ENCODE measurements at regions not wholly inside any gene's neighbourhood (a gene's known extent, or its start where the extent isn't known, plus 50 kb on each side); places are given as distances from the start of the nearest gene placed in this dataset.
"Not testable (repeated sequence)": the region's sequence is repeated elsewhere in the genome, so short reads cannot be mapped to it uniquely, and the experiment has no call there.

- no peak for DNase-seq
These were observed 132.6 kb downstream of the CUL2 start for GRCh38 chr10:34957531-34957930.

GRCh38 chr10:34956756-34957155, 133.4 kb downstream of the CUL2 start:
- no peak for DNase-seq

GRCh38 chr10:34955391-34955790, 134.8 kb downstream of the CUL2 start:
- DNase-seq: no peak

GRCh38 chr10:34954142-34954541, 136.0 kb downstream of the CUL2 start:
- DNase-seq: peak; percentile 20

GRCh38 chr10:34951263-34951887, 136.3 kb upstream of the PARD3 start:
- DNase-seq: not testable (repeated sequence)

- DNase-seq: not testable (repeated sequence)
These were observed 130.9 kb upstream of the PARD3 start for GRCh38 chr10:34945951-34946522.

GRCh38 chr10:34941471-34942357, 126.6 kb upstream of the PARD3 start:
- no peak for DNase-seq

- no peak for DNase-seq
These were observed 125.3 kb upstream of the PARD3 start for GRCh38 chr10:34940436-34940835.

- DNase-seq: no peak
These were observed 123.2 kb upstream of the PARD3 start for GRCh38 chr10:34938399-34938670.

- DNase-seq: not testable (repeated sequence)
These were observed 122.7 kb upstream of the PARD3 start for GRCh38 chr10:34937643-34938398.

GRCh38 chr10:34936061-34936460, 121.0 kb upstream of the PARD3 start:
- DNase-seq: no peak

- no peak for DNase-seq
These were observed 118.6 kb upstream of the PARD3 start for GRCh38 chr10:34933676-34934075.

GRCh38 chr10:34932235-34932634, 117.1 kb upstream of the PARD3 start:
- no peak for DNase-seq

GRCh38 chr10:34931216-34931615, 116.1 kb upstream of the PARD3 start:
- DNase-seq: no peak

- no peak for DNase-seq
These were observed 107.0 kb upstream of the PARD3 start for GRCh38 chr10:34922138-34922537.

- no peak for DNase-seq
These were observed 105.5 kb upstream of the PARD3 start for GRCh38 chr10:34920578-34920977.

- DNase-seq: no peak
These were observed 103.8 kb upstream of the PARD3 start for GRCh38 chr10:34918776-34919315.

GRCh38 chr10:34918060-34918775, 103.1 kb upstream of the PARD3 start:
- no peak for DNase-seq

GRCh38 chr10:34916314-34916713, 101.2 kb upstream of the PARD3 start:
- DNase-seq: no peak

- no peak for DNase-seq
These were observed 97.7 kb upstream of the PARD3 start for GRCh38 chr10:34912771-34913170.

GRCh38 chr10:34911661-34912205, 96.6 kb upstream of the PARD3 start:
- DNase-seq: no peak

GRCh38 chr10:34908481-34908880, 93.4 kb upstream of the PARD3 start:
- DNase-seq: no peak

Measured in NCI-H1048 (cell line).